HCT116 (cell line): ENCODE measurements at regions not wholly inside any gene's neighbourhood (a gene's known extent, or its start where the extent isn't known, plus 50 kb on each side); places are given as distances from the start of the nearest gene placed in this dataset.

ENCODE experiments used
- ATAC-seq: fragments of 200-7000 bp; cut with Tn5 transposase; 2 replicates; pipeline ENCODE4 v1.9.1; 2020; ENCODE audit warnings: mild to moderate bottlenecking, moderate library complexity
- BruUV-seq: library from RNA; stranded (reverse); fragments of 400-500 nt; replicated peaks from 2 replicates; lab custom pipeline; 2021; lab: Mats Ljungman, UMichigan
- CTCF ChIA-PET: fragments of 300-600 bp; sonication (Branson Sonifier 250); formaldehyde crosslinking; loops from one replicate; lab custom pipeline; 2021; ENCODE audit warnings: antibody characterized with exemption; lab: Charles Lee
- POLR2A ChIA-PET: fragments of 300-600, 350-600 bp; sonication (Branson Sonifier 250); formaldehyde crosslinking; loops from one replicate; lab custom pipeline; 2021; ENCODE audit warnings: antibody characterized with exemption; lab: Charles Lee
- RAD21 ChIA-PET, 2 experiments: fragments of 300-600 bp; sonication (Branson Sonifier 250); formaldehyde crosslinking; loops; one replicate each; lab custom pipeline; 2023; ENCODE audit warnings: low total read pairs in 2 of 2; ENCODE audit not compliant: uncharacterized antibody in 2 of 2, unreplicated experiment in 2 of 2, low non-redundant PET in 1 of 2; lab: Charles Lee
- DNase-seq: peaks from one replicate; pipeline ENCODE4 v3.0.0-alpha.2; 2010; ENCODE audit warnings: low read depth, low spot score
- H2AFZ ChIP-seq: fragments of 200-600 bp; shearing (Covaris generic), sonication (generic); 2 replicates; pipeline ENCODE4 v1.6.1; 2017; ENCODE audit warnings: low read depth, mixed run types, mixed read lengths, antibody characterized with exemption, low read length; ENCODE audit not compliant: poor library complexity, severe bottlenecking
- H3K27ac ChIP-seq: 2 replicates; pipeline ENCODE4 v1.5.1; 2012; ENCODE audit warnings: low read depth, low read length
- H3K27me3 ChIP-seq: fragments of 200-600 bp; sonication (generic); 2 replicates; pipeline ENCODE4 v1.6.1; 2016; ENCODE audit warnings: mixed run types, low read length, mixed read lengths; ENCODE audit not compliant: insufficient read depth
- H3K36me3 ChIP-seq, 2 experiments: fragments of 200-500 bp in 1 of 2; fragments of 200-600 bp in 1 of 2; sonication (Bioruptor generic) in 1 of 2; sonication (generic) in 1 of 2; 2 replicates each; pipeline versions ENCODE4 v1.5.1 to v1.6.1; 2014 to 2016; ENCODE audit warnings: low read length in 2 of 2, inconsistent platforms in 1 of 2, mixed read lengths in 1 of 2, mixed run types in 1 of 2; ENCODE audit not compliant: insufficient read depth in 2 of 2, control insufficient read depth in 1 of 2
- H3K4me1 ChIP-seq, 2 experiments: fragments of 200-600 bp in 1 of 2; sonication (generic) in 1 of 2; 2 replicates each; pipeline versions ENCODE4 v1.5.1 to v1.6.1; 2012 to 2017; ENCODE audit warnings: low read length in 2 of 2, inconsistent platforms in 1 of 2, mild to moderate bottlenecking in 1 of 2, mixed read lengths in 1 of 2, mixed run types in 1 of 2, moderate library complexity in 1 of 2; ENCODE audit not compliant: insufficient read depth in 2 of 2, control insufficient read depth in 1 of 2
- H3K4me2 ChIP-seq: fragments of 200-600 bp; sonication (generic); 2 replicates; pipeline ENCODE4 v1.6.1; 2017; ENCODE audit warnings: mixed run types, low read length, mixed read lengths
- H3K4me3 ChIP-seq, 2 experiments: fragments of 200-600 bp in 1 of 2; sonication (generic) in 1 of 2; replicated peaks in 1 of 2; 2 replicates each; pipeline ENCODE4 v1.5.1; 2011 to 2016; ENCODE audit warnings: low read length in 2 of 2, control low read depth in 1 of 2, low read depth in 1 of 2, mild to moderate bottlenecking in 1 of 2, mixed read lengths in 1 of 2, mixed run types in 1 of 2
- H3K79me2 ChIP-seq: fragments of 200-600 bp; sonication (generic); 2 replicates; pipeline ENCODE4 v1.6.1; 2017; ENCODE audit warnings: mild to moderate bottlenecking, mixed run types, low read length, moderate library complexity, mixed read lengths; ENCODE audit not compliant: insufficient read depth
- H3K9ac ChIP-seq: fragments of 200-600 bp; sonication (generic); 2 replicates; pipeline ENCODE4 v1.6.1; 2016; ENCODE audit warnings: low read length, mixed read lengths
- H3K9me2 ChIP-seq: fragments of 200-600 bp; sonication (generic), shearing (Covaris generic); 2 replicates; pipeline ENCODE4 v1.6.1; 2017; ENCODE audit warnings: mixed run types, mild to moderate bottlenecking, moderate library complexity; ENCODE audit not compliant: insufficient read depth
- H3K9me3 ChIP-seq, 2 experiments: fragments of 200-500 bp in 1 of 2; fragments of 200-600 bp in 1 of 2; sonication (Bioruptor generic) in 1 of 2; sonication (generic) in 1 of 2; 2 replicates each; pipeline ENCODE4 v1.6.1; 2014 to 2017; ENCODE audit warnings: low read length in 2 of 2, mixed read lengths in 2 of 2, inconsistent platforms in 1 of 2, low read depth in 1 of 2, mild to moderate bottlenecking in 1 of 2, mixed run types in 1 of 2, moderate library complexity in 1 of 2; ENCODE audit not compliant: control insufficient read depth in 1 of 2, insufficient read depth in 1 of 2
- H4K20me1 ChIP-seq: fragments of 200-600 bp; sonication (generic), shearing (Covaris generic); 2 replicates; pipeline ENCODE4 v1.6.1; 2017; ENCODE audit warnings: mixed run types, mild to moderate bottlenecking, moderate library complexity; ENCODE audit not compliant: insufficient read depth
- CBX3 ChIP-seq: IDR thresholded peaks from 2 replicates; pipeline ENCODE4 v1.6.1; 2012; ENCODE audit warnings: low read depth
- EGR1 ChIP-seq: IDR thresholded peaks from 2 replicates; pipeline ENCODE4 v1.6.1; 2012; ENCODE audit warnings: low read depth
- EZH2 ChIP-seq: fragments of 200-600 bp; sonication (generic); IDR thresholded peaks from 2 replicates; pipeline ENCODE4 v1.6.1; 2017; ENCODE audit warnings: antibody characterized with exemption, mixed run types
- EZH2phosphoT487 ChIP-seq: fragments of 200-600 bp; IDR thresholded peaks from 2 replicates; pipeline ENCODE4 v1.6.1; 2018; ENCODE audit warnings: antibody characterized with exemption, borderline replicate concordance
- FOSL1 ChIP-seq: IDR thresholded peaks from 2 replicates; pipeline ENCODE4 v1.6.1; 2012; ENCODE audit warnings: low read depth
- JUND ChIP-seq: IDR thresholded peaks from 2 replicates; pipeline ENCODE4 v1.6.1; 2012
- POLR2A ChIP-seq: IDR thresholded peaks from 2 replicates; pipeline ENCODE4 v1.7.0; 2011; ENCODE audit warnings: borderline replicate concordance; ENCODE audit not compliant: insufficient read depth, insufficient read length; ENCODE audit errors: extremely low read depth
- POLR2AphosphoS5 ChIP-seq: IDR thresholded peaks from 2 replicates; pipeline ENCODE4 v1.6.1; 2011; ENCODE audit warnings: mild to moderate bottlenecking, low read depth, low read length, moderate library complexity
- RAD21 ChIP-seq: IDR thresholded peaks from 2 replicates; pipeline ENCODE4 v1.6.1; 2012; ENCODE audit warnings: low read depth, mild to moderate bottlenecking
- SP1 ChIP-seq: IDR thresholded peaks from 2 replicates; pipeline ENCODE4 v1.6.1; 2012; ENCODE audit warnings: low read depth
- SRF ChIP-seq: IDR thresholded peaks from 2 replicates; pipeline ENCODE4 v1.6.1; 2012; ENCODE audit warnings: low read depth
- TCF7L2 ChIP-seq: IDR thresholded peaks from 2 replicates; pipeline ENCODE4 v1.7.0; 2011; ENCODE audit warnings: borderline replicate concordance, inconsistent platforms; ENCODE audit not compliant: insufficient read depth, insufficient read length; ENCODE audit errors: extremely low read depth
- YY1 ChIP-seq: IDR thresholded peaks from 2 replicates; pipeline ENCODE4 v1.6.1; 2011; ENCODE audit warnings: low read length, low read depth, moderate library complexity, mild to moderate bottlenecking; ENCODE audit not compliant: insufficient replicate concordance; ENCODE audit errors: extremely low read depth
- ZNF274 ChIP-seq: fragments of 200-500 bp; sonication (Bioruptor generic); IDR thresholded peaks from 2 replicates; pipeline ENCODE4 v1.6.1; 2014; ENCODE audit warnings: mild to moderate bottlenecking, low read depth, low read length, inconsistent platforms
- intact Hi-C: fragments of 100-400 bp; cut with micrococcal nuclease; formaldehyde crosslinking; loops from 2 replicates; pipeline ENCODE4 v1.10.0; 2022
- TF ChIP-seq, protein P1 (sequence below): IDR thresholded peaks from 2 replicates; pipeline ENCODE4 v1.6.1; 2012; ENCODE audit warnings: low read depth

DNA sequence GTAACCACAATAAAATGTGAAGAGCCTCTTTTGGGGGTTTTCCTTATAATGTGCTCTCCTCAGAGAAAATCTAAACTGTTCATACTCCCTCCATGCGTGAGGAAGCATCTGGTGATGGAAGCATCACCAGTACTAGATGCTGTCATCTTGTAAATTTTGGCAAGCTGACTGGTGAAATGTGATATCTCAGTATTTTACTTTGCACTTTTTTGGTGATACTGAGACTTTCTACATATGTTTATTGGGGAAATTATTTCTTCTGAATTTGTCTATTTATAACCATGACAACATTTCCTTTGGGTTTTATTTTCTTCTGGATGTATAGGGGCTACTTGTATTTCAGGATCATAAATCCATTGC, 95.9 kb upstream of the DLGAP1 start:
- ChIA-PET CTCF (no interaction called here), RAD21 (no interaction called here), POLR2A (no interaction called here)
- intact Hi-C loops: no loop called here
- no peaks in the 10 kb centered on the region for H3K36me3 ChIP-seq
- H3K9me2 ChIP-seq: no peaks in the 10 kb centered on the region
- no peaks in the 10 kb centered on the region for H3K4me1 ChIP-seq
- DNase-seq (no peak), ATAC-seq (no peak)
- H3K27me3 ChIP-seq: no peaks in the 10 kb centered on the region
- H3K9ac ChIP-seq: no peak overlapping the region
- no peaks in the 10 kb centered on the region for H4K20me1 ChIP-seq
- no TSS peak for BruUV-seq
- H2AFZ ChIP-seq: no peak overlapping the region
- no peak overlapping the region for H3K4me2 ChIP-seq
- no peaks in the 10 kb centered on the region for H3K79me2 ChIP-seq
- no peak overlapping the region for H3K27ac ChIP-seq
- TF ChIP-seq, protein P1, sequence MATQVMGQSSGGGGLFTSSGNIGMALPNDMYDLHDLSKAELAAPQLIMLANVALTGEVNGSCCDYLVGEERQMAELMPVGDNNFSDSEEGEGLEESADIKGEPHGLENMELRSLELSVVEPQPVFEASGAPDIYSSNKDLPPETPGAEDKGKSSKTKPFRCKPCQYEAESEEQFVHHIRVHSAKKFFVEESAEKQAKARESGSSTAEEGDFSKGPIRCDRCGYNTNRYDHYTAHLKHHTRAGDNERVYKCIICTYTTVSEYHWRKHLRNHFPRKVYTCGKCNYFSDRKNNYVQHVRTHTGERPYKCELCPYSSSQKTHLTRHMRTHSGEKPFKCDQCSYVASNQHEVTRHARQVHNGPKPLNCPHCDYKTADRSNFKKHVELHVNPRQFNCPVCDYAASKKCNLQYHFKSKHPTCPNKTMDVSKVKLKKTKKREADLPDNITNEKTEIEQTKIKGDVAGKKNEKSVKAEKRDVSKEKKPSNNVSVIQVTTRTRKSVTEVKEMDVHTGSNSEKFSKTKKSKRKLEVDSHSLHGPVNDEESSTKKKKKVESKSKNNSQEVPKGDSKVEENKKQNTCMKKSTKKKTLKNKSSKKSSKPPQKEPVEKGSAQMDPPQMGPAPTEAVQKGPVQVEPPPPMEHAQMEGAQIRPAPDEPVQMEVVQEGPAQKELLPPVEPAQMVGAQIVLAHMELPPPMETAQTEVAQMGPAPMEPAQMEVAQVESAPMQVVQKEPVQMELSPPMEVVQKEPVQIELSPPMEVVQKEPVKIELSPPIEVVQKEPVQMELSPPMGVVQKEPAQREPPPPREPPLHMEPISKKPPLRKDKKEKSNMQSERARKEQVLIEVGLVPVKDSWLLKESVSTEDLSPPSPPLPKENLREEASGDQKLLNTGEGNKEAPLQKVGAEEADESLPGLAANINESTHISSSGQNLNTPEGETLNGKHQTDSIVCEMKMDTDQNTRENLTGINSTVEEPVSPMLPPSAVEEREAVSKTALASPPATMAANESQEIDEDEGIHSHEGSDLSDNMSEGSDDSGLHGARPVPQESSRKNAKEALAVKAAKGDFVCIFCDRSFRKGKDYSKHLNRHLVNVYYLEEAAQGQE: no peak
- TF ChIP-seq EGR1 (no peak), ZNF274 (no peak), YY1 (no peak), TCF7L2 (no peak), POLR2AphosphoS5 (no peak), CBX3 (no peak), FOSL1 (no peak), RAD21 (no peak), POLR2A (no peak), EZH2 (no peak), SRF (no peak), SP1 (no peak), EZH2phosphoT487 (no peak), JUND (no peak)
- H3K4me3 ChIP-seq: no peak overlapping the region
- H3K9me3 ChIP-seq: peaks cover 9 to 18% of the 10 kb centered on the region in 2 experiments; a peak in 2 of 4 replicates
